Kidney capillary endothelial cell (primary cell): ENCODE measurements at regions not wholly inside any gene's neighbourhood (a gene's known extent, or its start where the extent isn't known, plus 50 kb on each side); places are given as distances from the start of the nearest gene placed in this dataset.
"Not testable (repeated sequence)": the region's sequence is repeated elsewhere in the genome, so short reads cannot be mapped to it uniquely, and the experiment has no call there.

Experiments
- DNase-seq: peaks from one replicate; pipeline ENCODE4 v3.0.0-alpha.2; 2018; ENCODE audit warnings: low spot score

- no peak for DNase-seq
Observed at GRCh38 chr5:38680094-38680825, 123.8 kb upstream of the LIFR start.

GRCh38 chr5:38681029-38681706, 124.7 kb upstream of the LIFR start:
- DNase-seq, result no peak

GRCh38 chr5:38681966-38682365, 125.5 kb upstream of the LIFR start:
- no peak for DNase-seq

- no peak for DNase-seq
Observed at GRCh38 chr5:38686658-38687057, 130.2 kb upstream of the LIFR start.

GRCh38 chr5:38692346-38692745, 135.9 kb upstream of the LIFR start:
- DNase-seq, result no peak

- DNase-seq, result no peak
Observed at GRCh38 chr5:38692781-38693527, 136.5 kb upstream of the LIFR start.

- DNase-seq, result no peak
Observed at GRCh38 chr5:38695021-38695958, 138.8 kb upstream of the LIFR start.

GRCh38 chr5:38697013-38697412, 140.6 kb upstream of the LIFR start:
- DNase-seq, result no peak

GRCh38 chr5:38705529-38705928, 140.3 kb upstream of the OSMR start:
- DNase-seq, result not testable (repeated sequence)

- DNase-seq, result no peak
Observed at GRCh38 chr5:38706376-38706775, 139.4 kb upstream of the OSMR start.

GRCh38 chr5:38707352-38708210, 138.2 kb upstream of the OSMR start:
- DNase-seq, result no peak

- DNase-seq, result no peak
Observed at GRCh38 chr5:38709678-38710306, 136.0 kb upstream of the OSMR start.

GRCh38 chr5:38710627-38711026, 135.2 kb upstream of the OSMR start:
- DNase-seq, result no peak

GRCh38 chr5:38712391-38712790, 133.4 kb upstream of the OSMR start:
- no peak for DNase-seq

GRCh38 chr5:38714240-38714639, 131.6 kb upstream of the OSMR start:
- DNase-seq, result no peak

GRCh38 chr5:38714703-38715355, 131.0 kb upstream of the OSMR start:
- no peak for DNase-seq

GRCh38 chr5:38715696-38716095, 130.1 kb upstream of the OSMR start:
- DNase-seq, result peak; percentile 40

GRCh38 chr5:38716516-38716915, 129.3 kb upstream of the OSMR start:
- no peak for DNase-seq

- DNase-seq, result no peak
Observed at GRCh38 chr5:38718771-38719391, 126.9 kb upstream of the OSMR start.
